A673 (cell line): ENCODE measurements at regions not wholly inside any gene's neighbourhood (a gene's known extent, or its start where the extent isn't known, plus 50 kb on each side); places are given as distances from the start of the nearest gene placed in this dataset.

Experiments
- CTCF ChIP-seq: fragments of 300-800, 200-600 bp; sonication (generic); conservative IDR thresholded peaks from 2 replicates; pipeline ENCODE4 v1.5.1; 2017; ENCODE audit warnings: low read depth, mild to moderate bottlenecking, antibody characterized with exemption, low read length, moderate library complexity, mixed read lengths
- EZH2 ChIP-seq: fragments of 200-600 bp; sonication (generic); IDR thresholded peaks from 2 replicates; pipeline ENCODE4 v1.6.1; 2017; ENCODE audit warnings: borderline replicate concordance, low read depth, mild to moderate bottlenecking, mixed read lengths, antibody characterized with exemption, low read length; ENCODE audit not compliant: poor library complexity, severe bottlenecking

DNA sequence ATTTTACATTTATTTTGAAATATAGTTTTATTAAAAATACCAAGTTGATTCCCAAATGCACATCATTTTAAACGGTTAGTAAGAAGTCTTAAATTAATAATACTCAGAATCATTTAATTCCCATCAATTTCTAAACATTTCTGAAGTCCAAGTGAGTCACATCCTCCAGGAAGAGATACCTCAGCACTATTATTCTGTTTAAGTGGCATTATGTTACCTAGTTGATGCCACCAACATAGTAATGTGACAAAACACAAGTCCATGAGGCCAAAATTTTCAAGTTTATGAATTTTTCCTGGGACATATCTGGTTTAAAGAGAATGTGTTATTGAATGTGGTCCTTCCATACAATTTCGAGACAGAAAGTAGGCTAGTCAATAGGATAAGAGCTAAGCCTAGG, 1348.3 kb upstream of the CDH9 start:
- TF ChIP-seq CTCF (no peak), EZH2 (no peak)
